ENCODE measurements at regions not wholly inside any gene's neighbourhood (a gene's known extent, or its start where the extent isn't known, plus 50 kb on each side); places are given as distances from the start of the nearest gene placed in this dataset.

DNA sequence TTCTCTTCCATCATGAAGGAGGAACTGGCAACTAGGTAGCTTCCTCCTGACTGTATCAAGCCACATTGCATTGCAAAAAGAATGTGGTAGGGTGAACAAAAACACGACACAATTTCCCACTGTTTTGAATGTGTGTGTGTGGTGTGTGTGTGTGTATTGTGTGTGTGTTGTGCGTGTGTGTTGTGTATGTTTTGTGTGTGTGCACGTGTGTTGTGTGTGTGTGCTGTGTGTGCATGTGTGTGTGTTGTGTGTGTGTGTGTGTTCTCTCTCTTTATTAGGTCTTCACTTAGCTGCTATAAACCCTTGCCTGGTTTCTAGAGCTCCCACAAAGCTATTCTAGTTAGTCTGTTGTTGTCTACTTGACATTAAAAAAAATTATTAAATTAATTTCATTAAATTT, 550.0 kb upstream of the GYPC start:
- TF ChIP-seq, protein P1, sequence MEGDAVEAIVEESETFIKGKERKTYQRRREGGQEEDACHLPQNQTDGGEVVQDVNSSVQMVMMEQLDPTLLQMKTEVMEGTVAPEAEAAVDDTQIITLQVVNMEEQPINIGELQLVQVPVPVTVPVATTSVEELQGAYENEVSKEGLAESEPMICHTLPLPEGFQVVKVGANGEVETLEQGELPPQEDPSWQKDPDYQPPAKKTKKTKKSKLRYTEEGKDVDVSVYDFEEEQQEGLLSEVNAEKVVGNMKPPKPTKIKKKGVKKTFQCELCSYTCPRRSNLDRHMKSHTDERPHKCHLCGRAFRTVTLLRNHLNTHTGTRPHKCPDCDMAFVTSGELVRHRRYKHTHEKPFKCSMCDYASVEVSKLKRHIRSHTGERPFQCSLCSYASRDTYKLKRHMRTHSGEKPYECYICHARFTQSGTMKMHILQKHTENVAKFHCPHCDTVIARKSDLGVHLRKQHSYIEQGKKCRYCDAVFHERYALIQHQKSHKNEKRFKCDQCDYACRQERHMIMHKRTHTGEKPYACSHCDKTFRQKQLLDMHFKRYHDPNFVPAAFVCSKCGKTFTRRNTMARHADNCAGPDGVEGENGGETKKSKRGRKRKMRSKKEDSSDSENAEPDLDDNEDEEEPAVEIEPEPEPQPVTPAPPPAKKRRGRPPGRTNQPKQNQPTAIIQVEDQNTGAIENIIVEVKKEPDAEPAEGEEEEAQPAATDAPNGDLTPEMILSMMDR (conservative IDR thresholded peaks at IDR 0.05 in 1 of 2, IDR thresholded peaks at IDR 0.05 in 1 of 2; ENCODE audit: extremely low read depth in 1 of 2, insufficient read depth in 1 of 2, low read depth in 1 of 2, low read length in 2 of 2): no peak
- TF ChIP-seq EZH2 (IDR thresholded peaks at IDR 0.05; ENCODE audit: borderline replicate concordance, low read length): no peak
